Nucleus accumbens (tissue), 56 donors: ENCODE measurements at regions not wholly inside any gene's neighbourhood (a gene's known extent, or its start where the extent isn't known, plus 50 kb on each side); places are given as distances from the start of the nearest gene placed in this dataset.

Source experiments
- DNase-seq, 56 donors: peaks; one replicate each; lab custom pipeline; 2025; lab: John Stamatoyannopoulos, UW

DNA sequence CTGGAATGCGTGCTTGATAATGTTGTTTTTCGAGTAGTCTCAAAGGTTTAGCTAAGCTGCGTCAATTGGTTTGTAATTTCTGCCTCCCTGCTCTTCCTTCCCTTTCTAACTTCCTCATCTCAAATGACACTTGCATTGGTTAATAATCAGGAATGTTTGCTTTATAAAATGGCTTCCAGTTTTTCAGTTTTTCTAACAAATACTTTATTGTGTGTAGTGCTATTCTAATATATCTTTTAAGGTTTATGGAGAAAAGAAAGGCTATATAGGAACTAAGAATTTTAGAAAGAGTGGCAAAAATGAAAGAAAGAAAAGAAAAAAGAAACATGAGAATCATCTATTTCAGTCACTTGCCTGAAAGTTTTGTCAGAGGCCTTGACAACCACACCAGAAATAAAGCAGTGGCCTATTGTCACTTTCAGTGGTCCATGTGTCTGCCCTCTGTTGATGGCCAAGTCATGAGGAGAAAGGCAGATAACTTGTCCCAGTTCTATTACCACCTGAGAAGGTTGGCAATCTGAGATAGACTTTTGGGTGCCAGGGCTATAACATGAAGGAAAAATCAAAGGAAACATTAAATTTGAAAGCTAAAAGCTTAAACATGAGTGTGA is 221.9 kb upstream of the KITLG start:
- no peak for DNase-seq

DNA sequence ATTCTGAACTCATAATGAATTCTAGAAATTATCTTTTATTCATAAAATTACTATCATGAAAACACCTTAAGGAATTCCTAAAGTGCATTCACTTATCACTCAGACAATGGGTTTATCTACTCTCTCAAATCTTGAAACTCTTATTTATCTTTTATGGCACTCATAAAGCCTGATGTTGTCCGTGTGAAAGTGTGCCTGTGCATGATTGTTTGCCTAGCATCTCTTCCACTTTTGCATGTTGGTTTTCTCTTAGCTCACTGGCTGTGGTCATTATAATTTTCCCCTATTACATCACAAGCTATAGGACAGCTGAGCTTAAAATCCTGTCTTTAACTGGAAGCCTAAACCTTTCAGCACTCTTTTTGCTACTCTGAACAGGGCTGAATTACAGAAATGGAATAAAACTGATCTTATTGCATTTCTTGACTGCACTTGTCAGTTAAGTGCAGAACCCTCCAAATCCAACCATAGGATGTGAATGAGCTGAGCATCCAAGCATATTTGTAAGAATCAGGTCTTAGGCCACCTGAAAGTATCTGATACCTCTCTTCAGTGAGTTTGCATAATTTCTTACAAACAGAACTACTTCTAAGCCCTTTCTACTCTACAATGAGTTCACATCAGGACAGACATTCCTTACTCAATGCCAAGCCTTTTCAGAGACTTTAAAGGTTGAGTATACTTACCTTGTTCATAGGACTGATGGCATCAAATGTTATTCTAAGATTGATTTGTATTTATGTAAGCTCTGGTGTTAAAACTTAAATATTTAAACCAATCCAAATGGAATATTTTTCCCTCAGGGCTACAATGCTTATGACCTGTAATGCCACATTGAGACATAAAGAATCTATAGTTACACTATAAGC is 221.2 kb upstream of the KITLG start:
- no peak for DNase-seq

DNA sequence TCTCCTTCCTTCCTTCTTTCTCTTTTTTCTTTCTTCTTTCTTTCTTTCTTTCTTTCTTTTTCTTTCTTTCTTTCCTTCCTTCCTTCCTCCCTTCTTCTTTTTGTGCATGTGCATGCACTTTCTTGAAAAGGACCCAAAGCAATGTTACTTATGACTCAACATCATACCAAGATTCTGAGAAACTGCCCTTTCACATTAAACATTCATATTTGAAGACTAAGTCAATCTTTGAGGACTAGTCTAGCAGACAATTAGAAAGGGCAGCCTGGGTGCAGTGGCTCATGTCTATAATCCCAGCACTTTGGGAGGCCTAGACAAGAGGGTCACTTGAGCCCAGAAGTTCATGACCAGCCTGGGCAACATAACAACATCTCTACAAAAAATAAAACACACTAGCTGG is 212.8 kb upstream of the KITLG start:
- no peak for DNase-seq

DNA sequence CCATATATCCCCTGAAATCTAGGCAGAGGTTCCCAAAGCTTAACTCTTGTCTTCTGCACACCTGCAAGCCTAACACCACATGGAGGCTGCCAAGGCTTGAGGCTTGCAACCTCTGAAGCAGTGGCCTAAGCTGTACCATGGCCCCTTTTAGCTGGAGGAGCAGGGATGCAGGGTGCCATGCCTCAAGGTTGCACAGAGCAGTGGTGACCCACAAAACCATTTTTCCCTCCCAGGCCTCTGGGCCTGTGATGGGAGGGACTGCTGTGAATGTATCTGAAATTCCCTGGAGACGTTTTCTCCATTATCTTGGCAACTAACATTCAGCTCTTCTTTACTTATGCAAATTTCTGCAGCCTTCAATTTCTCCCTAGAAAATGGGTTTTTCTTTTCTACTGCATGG is 210.0 kb upstream of the KITLG start:
- no peak for DNase-seq

DNA sequence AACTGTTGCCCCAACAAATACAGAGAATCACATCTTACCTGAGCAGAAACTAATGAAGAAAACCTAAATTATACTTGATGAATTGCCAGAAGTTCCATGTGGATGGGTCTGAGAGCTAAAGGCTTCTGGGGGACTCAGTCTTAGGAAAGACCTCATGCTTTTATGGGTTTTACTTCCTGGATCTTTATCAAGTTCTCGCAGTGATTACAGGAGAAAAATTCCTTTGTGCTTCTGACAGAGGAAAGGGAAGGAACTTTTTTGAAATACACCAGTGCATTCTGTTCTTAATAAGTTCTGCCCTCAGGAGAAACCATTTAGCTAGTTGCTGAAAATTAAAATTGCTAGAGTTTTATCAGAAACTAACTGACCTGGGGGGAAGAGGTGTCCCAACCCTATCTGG is 203.9 kb upstream of the KITLG start:
- DNase-seq, result no peak

DNA sequence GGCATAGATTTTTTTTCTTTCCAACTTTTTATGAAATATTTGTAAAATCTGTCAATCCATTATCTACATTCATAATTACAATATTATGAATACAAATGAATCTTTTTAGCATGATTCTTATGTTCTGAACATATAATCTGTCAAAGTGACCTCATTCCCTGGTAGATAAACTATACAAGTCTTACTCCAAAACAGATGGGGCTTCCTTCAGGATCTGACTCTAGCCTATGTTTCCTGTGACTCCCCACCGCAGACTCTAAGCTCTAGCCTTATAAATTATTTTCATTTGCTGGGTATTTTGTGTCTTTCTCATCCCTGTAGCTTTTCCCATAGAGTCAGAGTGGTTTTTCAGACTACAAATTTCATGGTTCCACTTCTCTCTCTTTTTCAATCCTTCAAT is 202.1 kb upstream of the KITLG start:
- DNase-seq, result no peak

DNA sequence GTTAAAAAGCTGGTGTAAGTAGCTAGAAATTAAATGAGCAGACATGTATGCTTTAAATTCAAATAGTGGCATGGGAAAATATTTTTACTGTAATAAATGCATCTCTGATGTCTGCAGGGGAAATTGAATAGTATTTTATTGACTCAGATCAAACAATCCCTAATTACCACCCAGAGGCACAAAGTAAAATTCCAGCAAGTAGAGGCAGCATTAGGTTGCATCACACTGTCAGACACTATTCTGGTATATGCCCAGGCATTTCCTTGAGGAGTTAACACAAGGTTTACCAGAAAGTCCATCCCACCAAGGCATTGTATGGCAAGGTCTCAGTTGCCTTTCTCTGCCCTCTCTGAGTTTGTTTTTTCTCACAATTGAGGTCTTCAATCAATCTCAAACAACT is 201.6 kb upstream of the KITLG start:
- no peak for DNase-seq

DNA sequence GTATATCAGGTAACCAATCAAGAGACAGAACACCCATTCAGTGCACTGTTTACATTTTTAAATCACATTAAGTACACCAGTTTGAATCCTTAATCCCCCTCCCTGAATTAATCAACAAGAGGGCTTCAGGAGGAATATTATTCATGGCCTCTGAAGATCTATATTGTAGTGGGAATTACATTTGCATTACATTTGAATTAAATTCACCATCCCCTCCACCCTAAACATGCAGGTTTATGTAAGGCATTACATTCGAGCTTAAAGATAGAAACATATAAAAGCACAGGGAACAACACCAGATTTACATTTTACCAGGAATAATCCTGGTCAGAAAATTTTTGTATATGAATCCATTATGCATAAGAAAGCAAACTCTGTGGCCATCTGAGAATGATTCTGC is 197.8 kb upstream of the KITLG start:
- no peak for DNase-seq

DNA sequence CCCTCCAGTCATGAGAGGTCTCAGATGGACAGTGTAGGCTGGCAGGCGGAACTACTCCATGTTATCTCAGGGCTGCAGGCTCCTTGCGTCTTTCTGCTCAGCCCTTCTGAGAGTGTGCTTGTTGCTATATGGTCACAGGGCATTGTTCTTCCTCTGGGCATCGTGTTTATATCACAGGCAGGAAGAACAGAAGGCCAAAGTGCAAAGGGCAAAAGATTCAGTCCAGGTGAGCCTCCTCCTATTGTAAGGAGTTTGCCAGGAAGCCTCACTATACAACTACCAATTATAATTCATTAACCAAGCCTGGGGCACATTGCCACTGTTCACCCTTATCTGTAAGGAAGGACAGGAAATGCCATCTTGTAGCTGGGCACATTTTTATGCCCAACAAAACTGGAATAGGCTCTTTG is 195.5 kb upstream of the KITLG start:
- no peak for DNase-seq

DNA sequence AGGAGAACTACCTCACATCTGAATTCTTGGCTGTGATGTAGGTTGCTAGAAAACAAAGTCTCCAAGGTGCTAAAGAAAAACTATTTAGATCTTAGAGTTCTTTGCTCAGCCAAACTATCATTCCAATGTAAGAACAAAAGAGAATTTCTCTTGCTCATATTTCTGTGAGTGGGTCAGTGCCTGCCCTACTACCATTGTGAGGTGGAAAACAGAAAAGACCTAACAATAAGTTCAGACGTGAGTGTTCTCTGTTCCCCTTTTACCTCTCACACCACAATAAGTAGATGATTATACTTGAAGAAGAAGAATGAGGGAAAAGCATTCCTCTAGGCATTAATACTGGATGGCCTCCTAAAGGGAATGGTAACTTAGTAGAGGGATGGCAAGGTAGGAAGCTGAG is 187.4 kb upstream of the KITLG start:
- DNase-seq, result no peak

DNA sequence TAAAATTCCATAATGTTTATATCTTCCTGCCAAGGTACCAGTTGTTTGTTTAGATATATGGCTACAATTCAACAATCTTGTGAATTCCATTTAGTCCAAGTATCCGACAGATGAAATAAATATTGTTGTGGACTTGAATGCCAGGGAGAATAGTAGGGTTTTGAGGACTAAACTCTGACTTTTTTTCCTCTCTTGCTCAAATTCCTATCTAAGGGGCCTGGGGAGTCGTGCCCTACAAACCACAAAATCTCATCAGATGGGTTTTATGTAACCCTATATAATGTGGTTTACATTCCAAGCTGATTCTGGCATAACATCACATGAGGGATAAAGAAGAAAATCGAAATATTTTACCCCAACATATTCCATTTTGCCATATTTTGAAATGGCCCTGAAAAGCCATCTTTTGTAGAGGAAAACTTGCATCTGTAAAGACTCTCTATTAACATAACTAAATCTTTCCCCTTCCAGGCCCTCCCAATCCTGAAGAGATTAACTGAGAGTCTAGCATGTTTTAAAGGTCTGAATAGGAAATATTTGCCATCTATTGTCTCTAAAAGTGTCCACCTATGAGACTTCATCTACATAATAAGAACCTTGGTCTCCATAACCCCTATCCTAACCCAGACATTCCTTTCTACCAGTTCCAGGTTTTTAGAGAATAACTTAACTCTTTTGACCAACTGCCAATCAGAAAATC is 184.7 kb upstream of the KITLG start:
- DNase-seq, result no peak

DNA sequence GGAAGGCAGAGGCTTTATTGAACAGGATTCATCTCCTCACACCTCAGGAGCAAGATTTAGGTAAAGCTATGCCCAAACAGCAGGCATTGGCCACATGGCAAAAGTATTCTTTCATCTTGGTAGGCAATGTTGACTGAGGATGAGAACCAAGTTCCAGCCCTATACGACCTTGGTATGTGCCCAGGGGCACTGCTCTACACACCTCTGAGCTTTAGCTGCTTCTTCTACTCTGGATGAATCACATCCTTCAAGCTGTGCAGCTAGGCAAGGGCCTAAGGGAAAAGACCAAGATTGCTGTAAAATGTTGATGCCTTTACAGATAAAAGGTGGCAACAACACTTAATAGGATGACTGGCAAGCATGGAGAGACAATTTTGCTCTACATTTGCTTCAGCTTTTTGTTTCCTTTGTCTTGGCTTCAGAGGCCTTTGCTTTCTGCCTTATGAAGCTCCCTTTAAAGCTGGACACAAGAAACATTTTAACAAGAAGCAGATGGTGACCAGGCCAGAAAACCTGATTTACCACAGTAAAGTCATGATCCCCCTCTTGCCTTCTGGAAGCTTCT is 183.3 kb upstream of the KITLG start:
- no peak for DNase-seq

DNA sequence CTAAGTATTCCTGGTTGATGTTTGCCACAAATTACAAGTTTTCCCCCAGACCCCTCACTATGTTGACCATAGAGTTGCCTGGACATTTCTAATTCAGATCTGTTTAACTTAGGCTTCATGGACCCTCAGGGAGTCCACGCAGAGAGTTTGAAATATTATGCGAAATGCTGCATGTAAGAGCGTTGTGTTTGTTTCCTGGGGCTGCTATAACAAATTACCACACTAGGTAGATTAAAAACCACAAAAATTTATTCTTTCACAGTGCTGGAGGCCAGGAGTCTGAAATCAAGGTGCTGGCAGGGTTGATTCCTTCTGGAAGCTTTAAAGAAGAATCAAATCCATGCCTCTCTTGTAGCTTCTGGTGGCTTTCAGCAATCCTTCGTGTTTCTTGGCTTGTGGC is 177.9 kb upstream of the KITLG start:
- DNase-seq, result no peak

DNA sequence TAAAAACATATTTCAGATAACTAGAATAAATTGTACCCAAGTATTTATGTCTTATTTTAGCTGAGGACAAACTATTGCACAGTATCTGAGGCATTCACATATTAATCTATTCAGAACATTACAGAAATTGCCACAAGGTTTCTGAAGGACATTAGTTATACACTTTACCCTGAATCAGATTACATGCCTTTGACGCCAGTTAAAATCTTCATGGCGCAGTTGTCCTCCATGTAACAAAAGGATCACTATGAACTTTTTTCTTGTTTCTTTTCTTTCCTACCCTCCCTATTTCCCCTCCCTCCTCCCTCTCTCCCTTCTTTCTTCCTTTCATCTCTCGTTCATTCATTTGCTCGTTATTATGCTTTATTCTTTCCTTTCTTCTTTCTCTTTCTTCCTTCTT is 176.6 kb upstream of the KITLG start:
- no peak for DNase-seq

DNA sequence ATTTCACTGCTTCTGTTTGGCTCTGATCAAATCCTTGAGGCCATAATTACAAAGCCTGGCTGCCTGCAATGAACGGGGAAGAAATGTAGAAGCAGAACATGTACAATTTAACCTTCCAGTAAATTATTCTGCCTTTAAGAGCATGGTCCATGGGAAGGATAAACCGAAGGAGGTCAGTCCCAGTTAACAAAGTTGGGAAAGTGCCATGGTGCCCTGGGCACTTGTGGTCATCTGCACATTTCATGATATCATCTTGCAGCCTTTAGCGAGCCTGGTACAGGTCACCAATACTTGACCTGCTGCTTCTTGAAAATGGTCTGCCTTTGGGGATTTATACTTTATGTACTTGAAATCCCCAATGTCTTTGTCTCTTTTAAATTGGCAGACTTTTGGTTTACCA is 175.9 kb upstream of the KITLG start:
- no peak for DNase-seq

DNA sequence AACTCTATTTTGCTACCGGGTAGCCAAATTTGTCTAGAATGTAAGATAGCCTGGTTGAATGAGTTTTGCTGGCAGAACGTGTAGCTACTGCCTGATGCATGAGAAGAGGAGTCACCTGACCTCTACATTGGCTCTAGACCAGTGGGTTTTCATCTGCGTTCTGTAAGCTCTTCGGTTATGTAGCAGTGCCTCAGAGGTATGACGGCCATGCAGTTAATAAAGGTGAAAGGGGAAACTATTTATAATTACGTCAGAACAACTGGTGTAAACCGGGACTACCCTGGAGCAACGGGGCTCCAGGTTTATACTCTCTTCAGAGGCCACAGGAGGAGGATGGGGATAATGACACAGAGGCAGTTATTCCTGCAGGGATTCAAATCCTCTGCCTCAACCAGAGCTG is 173.4 kb upstream of the KITLG start:
- no peak for DNase-seq

DNA sequence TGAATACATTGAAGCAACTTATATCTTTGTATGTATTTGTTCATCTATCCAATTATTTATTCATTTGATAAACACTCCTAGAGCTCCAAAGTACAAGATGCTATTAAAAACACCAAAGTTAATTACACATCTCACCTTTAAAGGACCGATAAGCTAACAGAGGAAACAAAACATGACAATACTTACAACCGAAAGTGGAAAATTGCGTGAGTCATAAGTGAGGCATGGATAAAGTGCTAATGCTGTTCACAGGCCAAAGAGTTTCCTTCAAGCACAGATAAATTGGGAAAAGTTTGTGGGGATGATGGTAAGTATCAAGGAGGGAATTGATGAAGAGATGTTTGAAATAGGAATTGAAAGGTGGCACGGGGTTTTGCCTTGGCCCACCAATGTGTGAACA is 172.8 kb upstream of the KITLG start:
- no peak for DNase-seq

DNA sequence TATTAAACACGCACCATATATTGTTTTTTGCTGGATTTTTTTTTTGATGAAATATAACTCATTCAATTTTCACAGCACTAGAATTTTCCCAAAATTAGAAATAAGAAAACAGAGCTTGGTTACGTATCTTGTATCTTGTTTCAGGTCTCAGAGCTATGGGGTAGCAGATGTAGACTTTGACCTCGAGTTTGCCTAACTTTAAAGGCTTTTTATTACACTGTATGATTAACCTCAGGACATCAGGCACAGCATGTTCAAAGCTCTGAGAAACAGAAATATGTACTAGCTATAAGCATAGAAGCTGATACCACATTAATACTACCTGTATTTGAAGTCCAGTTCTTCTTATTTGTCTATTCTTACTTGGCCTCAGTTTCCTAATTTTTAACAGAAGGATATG is 171.9 kb upstream of the KITLG start:
- no peak for DNase-seq

DNA sequence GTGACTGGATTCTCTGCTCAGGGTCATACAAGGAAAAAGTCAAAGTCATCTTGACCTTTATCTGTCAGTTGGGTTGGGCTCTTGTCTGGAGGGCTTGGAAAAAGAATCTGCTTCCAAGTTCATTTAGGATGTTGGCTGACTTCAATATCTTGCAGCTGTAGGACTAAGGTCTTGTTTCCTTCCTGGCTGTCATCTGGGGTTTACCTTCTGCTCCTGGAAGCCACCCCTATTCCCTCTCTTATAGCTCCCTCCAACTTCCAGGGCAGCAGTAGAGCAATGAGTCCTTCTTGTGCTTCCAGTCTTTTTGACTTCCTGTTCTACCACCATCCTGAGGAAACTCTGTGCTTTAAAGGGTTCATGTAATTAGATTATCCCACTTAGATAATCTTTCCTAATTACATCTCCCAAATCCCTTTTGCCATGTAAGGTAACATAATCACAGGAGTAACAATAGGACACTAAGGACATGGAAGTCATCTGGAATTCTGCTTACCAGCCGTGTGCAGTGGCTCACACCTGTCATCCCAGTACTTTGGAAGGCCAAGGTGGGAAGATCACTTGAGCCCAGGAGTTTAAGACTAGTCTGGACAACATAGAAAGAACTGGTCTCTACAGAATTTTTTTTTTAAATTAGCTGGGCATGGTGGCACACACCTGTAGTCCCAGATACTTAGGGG is 170.7 kb upstream of the KITLG start:
- DNase-seq, result no peak

DNA sequence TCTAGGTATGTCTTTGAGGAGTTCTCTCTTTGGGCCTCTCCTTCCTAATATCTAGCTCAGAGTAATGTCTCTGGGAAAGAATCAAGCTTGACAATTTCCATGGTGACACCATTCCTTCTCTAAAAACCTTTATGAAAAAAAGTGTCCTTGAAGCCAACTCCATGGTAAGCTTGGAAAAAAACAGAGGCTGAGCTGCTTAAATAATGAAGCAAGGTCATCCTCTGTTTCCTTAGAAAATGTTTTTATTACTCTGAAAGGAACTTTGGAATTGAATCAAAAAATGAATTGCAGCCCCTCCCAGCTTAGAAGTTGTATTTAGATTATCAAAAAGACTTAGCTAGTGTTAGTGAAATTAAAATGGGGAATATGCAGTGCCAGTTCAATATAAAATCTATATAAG is 166.1 kb upstream of the KITLG start:
- no peak for DNase-seq
